Fibroblast of mammary gland (primary cell): ENCODE measurements at regions not wholly inside any gene's neighbourhood (a gene's known extent, or its start where the extent isn't known, plus 50 kb on each side); places are given as distances from the start of the nearest gene placed in this dataset.
"Not testable (repeated sequence)": the region's sequence is repeated elsewhere in the genome, so short reads cannot be mapped to it uniquely, and the experiment has no call there.

Source experiments
- DNase-seq: peaks from one replicate; pipeline ENCODE4 v3.0.0-alpha.2; 2010; ENCODE audit warnings: low read depth
- H3K4me3 ChIP-seq: 2 replicates; pipeline ENCODE4 v1.5.1; 2011; ENCODE audit warnings: low read depth, mild to moderate bottlenecking, low read length, moderate library complexity; ENCODE audit not compliant: control insufficient read depth
- CTCF ChIP-seq: conservative IDR thresholded peaks from 2 replicates; pipeline ENCODE4 v1.5.1; 2011; ENCODE audit warnings: low read depth, low read length, inconsistent platforms; ENCODE audit not compliant: control insufficient read depth, insufficient read depth

GRCh38 chr17:22695228-22695619 lies 1002.9 kb downstream of the KCNJ18 start:
- TF ChIP-seq CTCF = no peak
- no peak for DNase-seq
- no peak overlapping the region for H3K4me3 ChIP-seq

GRCh38 chr17:22703204-22703603 lies 1010.9 kb downstream of the KCNJ18 start:
- no peak for TF ChIP-seq CTCF
- no peak overlapping the region for H3K4me3 ChIP-seq
- no peak for DNase-seq

GRCh38 chr17:22703786-22704441 lies 1011.6 kb downstream of the KCNJ18 start:
- TF ChIP-seq CTCF = no peak
- no peak overlapping the region for H3K4me3 ChIP-seq
- DNase-seq = no peak

GRCh38 chr17:22704674-22705073 lies 1012.4 kb downstream of the KCNJ18 start:
- no peak overlapping the region for H3K4me3 ChIP-seq
- no peak for DNase-seq
- no peak for TF ChIP-seq CTCF

- no peak for TF ChIP-seq CTCF
- DNase-seq = no peak
- no peak overlapping the region for H3K4me3 ChIP-seq
Measured at GRCh38 chr17:22707626-22708025, 1015.3 kb downstream of the KCNJ18 start.

GRCh38 chr17:22717211-22717610 lies 1024.9 kb downstream of the KCNJ18 start:
- no peak for DNase-seq
- no peak for TF ChIP-seq CTCF
- no peak overlapping the region for H3K4me3 ChIP-seq

GRCh38 chr17:22718689-22719088 lies 1026.4 kb downstream of the KCNJ18 start:
- DNase-seq = no peak
- no peak for TF ChIP-seq CTCF
- no peak overlapping the region for H3K4me3 ChIP-seq

- H3K4me3 ChIP-seq, DNase-seq: not testable (repeated sequence)
Measured at GRCh38 chr17:22741066-22741465, 1048.7 kb downstream of the KCNJ18 start.
